ENCODE measurements at regions not wholly inside any gene's neighbourhood (a gene's known extent, or its start where the extent isn't known, plus 50 kb on each side); places are given as distances from the start of the nearest gene placed in this dataset.

DNA sequence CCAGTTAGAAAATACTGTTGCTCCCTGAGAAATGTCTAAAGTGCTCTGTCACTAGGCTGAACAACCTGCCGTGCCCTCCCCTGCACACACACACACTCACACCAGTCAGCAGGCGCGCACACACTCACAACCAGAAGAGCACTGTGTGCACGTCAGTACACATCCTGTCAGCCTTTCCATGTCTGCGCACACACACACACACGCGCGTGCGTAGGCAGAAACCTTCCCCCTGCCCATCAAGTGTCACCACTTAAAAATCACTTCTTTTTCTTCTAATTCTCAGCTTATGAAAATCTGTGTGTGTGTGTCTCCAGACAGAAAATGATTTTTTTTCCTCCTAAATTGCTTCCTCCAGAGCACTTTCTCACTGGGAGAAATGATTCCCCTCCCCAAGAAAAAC lies 100.3 kb downstream of the EDN3 start:
- Histone ChIP-seq H3K4me3 (no peak overlapping the region), H3K36me3 (no peaks in the 10 kb centered on the region), H3K4me1 (peaks cover 7 to 18% (median 11%) of the 10 kb centered on the region in 4 donors), H3K9me3 (no peaks in the 10 kb centered on the region), H3K27ac (no peak overlapping the region), H3K27me3 (peaks cover 53% of the 10 kb centered on the region)
- in situ Hi-C loops (cut with MboI; ENCODE audit: low pct_ligation_motif_present in 1 of 4, low pct_unique_long_range_greater_than_20kb in 1 of 4, low sequenced_read_pairs in 3 of 4), result loop anchor here (25.0 kb wide), 2 partner anchors 313 to 538 kb away; partner anchors contain the start of genes GNAS (in 2 of the 4) and GNAS-AS1 (in 2 of the 4)
- 63 to 77% methylated on average over 5 to 9 of the region's 9 CpGs for WGBS, 2 donors (ENCODE audit: low coverage in 1 of 2)
- TF ChIP-seq, protein P1, sequence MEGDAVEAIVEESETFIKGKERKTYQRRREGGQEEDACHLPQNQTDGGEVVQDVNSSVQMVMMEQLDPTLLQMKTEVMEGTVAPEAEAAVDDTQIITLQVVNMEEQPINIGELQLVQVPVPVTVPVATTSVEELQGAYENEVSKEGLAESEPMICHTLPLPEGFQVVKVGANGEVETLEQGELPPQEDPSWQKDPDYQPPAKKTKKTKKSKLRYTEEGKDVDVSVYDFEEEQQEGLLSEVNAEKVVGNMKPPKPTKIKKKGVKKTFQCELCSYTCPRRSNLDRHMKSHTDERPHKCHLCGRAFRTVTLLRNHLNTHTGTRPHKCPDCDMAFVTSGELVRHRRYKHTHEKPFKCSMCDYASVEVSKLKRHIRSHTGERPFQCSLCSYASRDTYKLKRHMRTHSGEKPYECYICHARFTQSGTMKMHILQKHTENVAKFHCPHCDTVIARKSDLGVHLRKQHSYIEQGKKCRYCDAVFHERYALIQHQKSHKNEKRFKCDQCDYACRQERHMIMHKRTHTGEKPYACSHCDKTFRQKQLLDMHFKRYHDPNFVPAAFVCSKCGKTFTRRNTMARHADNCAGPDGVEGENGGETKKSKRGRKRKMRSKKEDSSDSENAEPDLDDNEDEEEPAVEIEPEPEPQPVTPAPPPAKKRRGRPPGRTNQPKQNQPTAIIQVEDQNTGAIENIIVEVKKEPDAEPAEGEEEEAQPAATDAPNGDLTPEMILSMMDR (IDR thresholded peaks at IDR 0.05), result no peak
- TF ChIP-seq EP300 (IDR thresholded peaks at IDR 0.05; ENCODE audit: low read depth) (no peak), POLR2AphosphoS5 (IDR thresholded peaks at IDR 0.05) (no peak), POLR2A (IDR thresholded peaks at IDR 0.05) (no peak)
- no peak for DNase-seq
- intact Hi-C loops (cut with DNase I; ENCODE audit: low total_unique reads), result no loop called here

DNA sequence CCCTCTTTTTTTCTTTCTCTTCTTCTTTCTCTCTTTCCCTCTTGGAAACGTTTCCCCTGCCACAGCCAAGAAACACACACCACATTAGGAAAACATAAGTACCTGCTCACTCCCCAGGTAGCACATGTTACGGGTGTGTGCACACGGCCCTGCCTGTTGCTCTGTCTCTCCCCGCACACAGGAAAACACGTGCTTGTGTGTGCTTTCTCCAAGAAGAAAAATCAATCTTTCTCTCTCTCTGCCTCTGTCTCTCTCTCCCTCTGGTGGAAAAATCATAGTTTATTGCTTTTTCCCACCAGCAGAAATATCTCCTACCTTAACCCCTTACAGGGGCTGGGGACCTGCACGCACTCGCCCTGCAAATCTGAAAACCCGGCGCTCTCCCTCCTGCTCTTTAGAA lies 102.3 kb downstream of the EDN3 start:
- Histone ChIP-seq H3K4me3 (no peak overlapping the region), H3K4me1 (peaks cover 7 to 18% (median 11%) of the 10 kb centered on the region in 4 donors), H3K9me3 (no peaks in the 10 kb centered on the region), H3K36me3 (no peaks in the 10 kb centered on the region), H3K27ac (no peak overlapping the region), H3K27me3 (peaks cover 66% of the 10 kb centered on the region)
- in situ Hi-C loops (cut with MboI; ENCODE audit: low pct_ligation_motif_present in 1 of 4, low pct_unique_long_range_greater_than_20kb in 1 of 4, low sequenced_read_pairs in 3 of 4) (loop anchor here (25.0 kb wide), 2 partner anchors 315 to 540 kb away; partner anchors contain the start of genes GNAS (in 2 of the 4) and GNAS-AS1 (in 2 of the 4)), intact Hi-C loops (cut with DNase I; ENCODE audit: low total_unique reads) (loop anchor here (2.0 kb wide), 1 partner anchor 546 kb away; no protein-coding TSS in a partner anchor)
- TF ChIP-seq EP300 (IDR thresholded peaks at IDR 0.05; ENCODE audit: low read depth) (no peak), POLR2A (IDR thresholded peaks at IDR 0.05) (no peak), POLR2AphosphoS5 (IDR thresholded peaks at IDR 0.05) (no peak)
- TF ChIP-seq, protein P1 (IDR thresholded peaks at IDR 0.05), result no peak
- 32 to 34% methylated on average over 9 of the region's 9 CpGs for WGBS, 2 donors (ENCODE audit: low coverage in 1 of 2)
- DNase-seq, result no peak

DNA sequence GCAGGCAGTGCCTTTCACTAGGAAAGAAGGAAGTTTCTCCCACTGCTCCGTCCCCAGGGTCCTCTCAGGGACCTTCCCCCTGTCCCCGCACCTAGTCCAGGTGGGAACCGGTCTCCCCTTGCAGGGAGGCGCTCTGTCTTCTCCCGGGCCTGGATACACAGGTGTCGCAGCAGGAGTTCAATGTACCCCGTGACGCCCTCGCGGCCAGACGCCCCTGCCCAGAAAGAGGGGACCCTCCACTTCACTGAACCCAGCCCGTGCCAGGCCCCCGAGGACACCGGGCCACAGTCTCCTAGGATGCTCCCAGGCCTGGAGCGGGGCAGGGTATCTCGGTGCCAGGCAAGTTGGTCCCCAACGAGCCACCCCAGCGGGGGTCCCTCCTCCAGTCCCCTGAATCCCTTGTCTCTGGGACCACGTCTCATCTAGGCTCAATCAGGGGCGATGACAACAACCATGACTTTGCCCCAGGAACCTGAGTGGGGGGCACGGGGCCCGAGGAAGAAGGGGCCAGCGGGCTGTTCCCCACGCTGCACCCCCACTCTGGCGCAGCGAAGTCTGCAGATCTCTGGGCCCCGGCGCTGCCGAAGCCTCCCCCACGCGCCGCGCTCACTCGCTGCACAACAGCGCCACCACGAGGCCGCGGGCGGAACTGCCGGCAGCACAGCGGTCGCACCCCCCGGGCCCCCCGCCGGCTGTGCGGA lies 103.0 kb downstream of the EDN3 start:
- peak; percentile 62 for DNase-seq
- H3K27ac ChIP-seq, result no peak overlapping the region
- no peak for TF ChIP-seq EP300 (IDR thresholded peaks at IDR 0.05; ENCODE audit: low read depth)
- TF ChIP-seq, protein P1 (IDR thresholded peaks at IDR 0.05), result peak; percentile 91 to 100 (median 99)
- H3K9me3 ChIP-seq, result no peaks in the 10 kb centered on the region
- in situ Hi-C loops (cut with MboI; ENCODE audit: low pct_ligation_motif_present in 1 of 4, low pct_unique_long_range_greater_than_20kb in 1 of 4, low sequenced_read_pairs in 3 of 4) (loop anchor here (25.0 kb wide), 2 partner anchors 316 to 541 kb away; partner anchors contain the start of genes GNAS (in 2 of the 4) and GNAS-AS1 (in 2 of the 4)), intact Hi-C loops (cut with DNase I; ENCODE audit: low total_unique reads) (loop anchor here (2.0 kb wide), 1 partner anchor 547 kb away; no protein-coding TSS in a partner anchor)
- peaks cover 72% of the 10 kb centered on the region for H3K27me3 ChIP-seq
- H3K36me3 ChIP-seq, result no peaks in the 10 kb centered on the region
- H3K4me3 ChIP-seq, result peak overlapping the region in 2 of 4 donors; percentile 1 to 23
- WGBS, 2 donors (ENCODE audit: low coverage in 1 of 2), result 20 to 40% methylated on average over 1 to 41 of the region's 46 CpGs
- H3K4me1 ChIP-seq, result peaks cover 7 to 18% (median 11%) of the 10 kb centered on the region in 4 donors

DNA sequence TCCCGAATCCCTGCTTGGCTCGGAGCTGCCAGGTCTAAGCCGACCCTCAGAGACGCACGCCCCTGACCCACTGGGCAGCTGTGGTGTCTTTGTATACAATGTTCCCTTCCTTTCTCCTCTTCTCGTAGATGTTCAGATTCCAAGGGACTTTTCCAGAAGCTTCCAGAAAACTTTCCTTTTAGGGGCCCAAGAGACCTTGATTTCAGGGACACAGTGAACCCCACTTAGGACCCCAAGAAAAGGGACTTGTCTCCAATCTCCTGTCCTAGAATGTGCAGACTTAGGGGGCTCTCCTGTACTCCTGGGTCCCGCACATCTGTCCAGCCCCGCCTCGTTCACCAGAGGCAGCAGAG lies 103.5 kb downstream of the EDN3 start:
- intact Hi-C loops (cut with DNase I; ENCODE audit: low total_unique reads) (loop anchor here (2.0 kb wide), 1 partner anchor 547 kb away; no protein-coding TSS in a partner anchor), in situ Hi-C loops (cut with MboI; ENCODE audit: low pct_ligation_motif_present in 1 of 4, low pct_unique_long_range_greater_than_20kb in 1 of 4, low sequenced_read_pairs in 3 of 4) (loop anchor here (25.0 kb wide), 2 partner anchors 317 to 542 kb away; partner anchors contain the start of genes GNAS (in 2 of the 4) and GNAS-AS1 (in 2 of the 4))
- 0 to 26% methylated on average over 3 to 9 of the region's 9 CpGs for WGBS, 2 donors (ENCODE audit: low coverage in 1 of 2)
- Histone ChIP-seq H3K36me3 (no peaks in the 10 kb centered on the region), H3K9me3 (no peaks in the 10 kb centered on the region), H3K4me1 (peaks cover 7 to 18% (median 11%) of the 10 kb centered on the region in 4 donors), H3K27me3 (peaks cover 74% of the 10 kb centered on the region), H3K4me3 (peak overlapping the region in 2 of 4 donors; percentile 1 to 23), H3K27ac (no peak overlapping the region)
- DNase-seq, result no peak
- TF ChIP-seq, protein P1 (IDR thresholded peaks at IDR 0.05), result peak; percentile 4 to 54 (median 12)
- TF ChIP-seq POLR2A (IDR thresholded peaks at IDR 0.05) (no peak), EP300 (IDR thresholded peaks at IDR 0.05; ENCODE audit: low read depth) (no peak), POLR2AphosphoS5 (IDR thresholded peaks at IDR 0.05) (no peak)

Measured in transverse colon (tissue), 4 donors.